Ishikawa (cell line): ENCODE measurements at regions not wholly inside any gene's neighbourhood (a gene's known extent, or its start where the extent isn't known, plus 50 kb on each side); places are given as distances from the start of the nearest gene placed in this dataset.

Experiments used
- CEBPB ChIP-seq: IDR thresholded peaks from 2 replicates; pipeline ENCODE4 v1.6.1; 2012
- CREB1 ChIP-seq: IDR thresholded peaks from 2 replicates; pipeline ENCODE4 v1.6.1; 2012; ENCODE audit warnings: low read depth
- EGR1 ChIP-seq: IDR thresholded peaks from 2 replicates; pipeline ENCODE4 v1.6.1; 2012
- EP300 ChIP-seq: IDR thresholded peaks from 2 replicates; pipeline ENCODE4 v1.6.1; 2012; ENCODE audit warnings: borderline replicate concordance
- FOXM1 ChIP-seq: IDR thresholded peaks from 2 replicates; pipeline ENCODE4 v1.6.1; 2012; ENCODE audit warnings: low read depth, borderline replicate concordance
- MAX ChIP-seq: IDR thresholded peaks from 2 replicates; pipeline ENCODE4 v1.6.1; 2012
- NFIC ChIP-seq: IDR thresholded peaks from 2 replicates; pipeline ENCODE4 v1.6.1; 2012
- RAD21 ChIP-seq: IDR thresholded peaks from 2 replicates; pipeline ENCODE4 v1.6.1; 2012; ENCODE audit warnings: low read depth
- REST ChIP-seq: IDR thresholded peaks from 2 replicates; pipeline ENCODE4 v1.6.1; 2012; ENCODE audit warnings: low read depth, mild to moderate bottlenecking
- TAF1 ChIP-seq: IDR thresholded peaks from 2 replicates; pipeline ENCODE4 v1.6.1; 2012; ENCODE audit warnings: low read depth, mild to moderate bottlenecking
- TEAD4 ChIP-seq: IDR thresholded peaks from 2 replicates; pipeline ENCODE4 v1.6.1; 2012
- USF1 ChIP-seq: IDR thresholded peaks from 2 replicates; pipeline ENCODE4 v1.6.1; 2012
- YY1 ChIP-seq: IDR thresholded peaks from 2 replicates; pipeline ENCODE4 v1.6.1; 2012; ENCODE audit warnings: low read depth
- ZBTB7A ChIP-seq: IDR thresholded peaks from 2 replicates; pipeline ENCODE4 v1.6.1; 2012; ENCODE audit warnings: low read depth

GRCh38 chr1:87834941-87835340 lies 506.3 kb downstream of the LMO4 start:
- TF ChIP-seq USF1 (no peak), TAF1 (no peak), EP300 (no peak), REST (no peak), MAX (no peak), FOXM1 (no peak), RAD21 (no peak), CREB1 (no peak), YY1 (no peak), TEAD4 (no peak), CEBPB (no peak), ZBTB7A (no peak), EGR1 (no peak), NFIC (no peak)
